ENCODE measurements at regions not wholly inside any gene's neighbourhood (a gene's known extent, or its start where the extent isn't known, plus 50 kb on each side); places are given as distances from the start of the nearest gene placed in this dataset.

DNA sequence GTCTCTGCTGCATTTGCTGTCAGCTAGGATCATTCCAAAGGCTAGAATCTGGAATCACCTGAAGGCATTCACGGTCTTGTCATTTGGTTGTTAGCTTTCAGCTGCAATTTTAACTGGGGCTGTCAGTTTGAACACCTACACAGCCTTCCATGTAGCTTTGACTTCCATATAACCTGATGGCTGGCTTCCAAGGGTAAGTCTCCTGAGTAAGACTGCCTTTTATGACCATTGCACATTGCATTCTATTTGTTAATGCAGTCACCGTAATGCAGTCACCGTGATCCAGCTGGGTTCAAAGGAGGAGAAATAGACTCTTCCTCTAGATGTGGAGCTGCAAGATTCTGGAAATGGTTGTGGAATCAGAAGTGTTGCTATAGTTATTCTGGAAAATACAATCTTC is 1284.2 kb downstream of the ADGRL3 start:
- no peak overlapping the region for H3K4me3 ChIP-seq (ENCODE audit: low read length)
- TF ChIP-seq, protein P1, sequence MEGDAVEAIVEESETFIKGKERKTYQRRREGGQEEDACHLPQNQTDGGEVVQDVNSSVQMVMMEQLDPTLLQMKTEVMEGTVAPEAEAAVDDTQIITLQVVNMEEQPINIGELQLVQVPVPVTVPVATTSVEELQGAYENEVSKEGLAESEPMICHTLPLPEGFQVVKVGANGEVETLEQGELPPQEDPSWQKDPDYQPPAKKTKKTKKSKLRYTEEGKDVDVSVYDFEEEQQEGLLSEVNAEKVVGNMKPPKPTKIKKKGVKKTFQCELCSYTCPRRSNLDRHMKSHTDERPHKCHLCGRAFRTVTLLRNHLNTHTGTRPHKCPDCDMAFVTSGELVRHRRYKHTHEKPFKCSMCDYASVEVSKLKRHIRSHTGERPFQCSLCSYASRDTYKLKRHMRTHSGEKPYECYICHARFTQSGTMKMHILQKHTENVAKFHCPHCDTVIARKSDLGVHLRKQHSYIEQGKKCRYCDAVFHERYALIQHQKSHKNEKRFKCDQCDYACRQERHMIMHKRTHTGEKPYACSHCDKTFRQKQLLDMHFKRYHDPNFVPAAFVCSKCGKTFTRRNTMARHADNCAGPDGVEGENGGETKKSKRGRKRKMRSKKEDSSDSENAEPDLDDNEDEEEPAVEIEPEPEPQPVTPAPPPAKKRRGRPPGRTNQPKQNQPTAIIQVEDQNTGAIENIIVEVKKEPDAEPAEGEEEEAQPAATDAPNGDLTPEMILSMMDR (IDR thresholded peaks at IDR 0.05), result no peak

GRCh38 chr4:62482355-62482754 is 1282.2 kb downstream of the ADGRL3 start:
- peaks cover 4% of the 10 kb centered on the region for H3K9me3 Mint-ChIP-seq
- H3K9me3 ChIP-seq (ENCODE audit: control insufficient read depth in 1 of 2, insufficient read depth in 1 of 2, low read length in 2 of 2), result peaks cover 0 to 4% of the 10 kb centered on the region in 2 experiments
- no peaks in the 10 kb centered on the region for H3K4me1 Mint-ChIP-seq (ENCODE audit: low read depth)
- H3K27me3 Mint-ChIP-seq, result no peaks in the 10 kb centered on the region
- H3K4me3 ChIP-seq (ENCODE audit: low read length), result no peak overlapping the region
- no peak overlapping the region for H3K4me3 Mint-ChIP-seq
- POLR2A ChIA-PET, result no interaction called here
- no peaks in the 10 kb centered on the region for H3K36me3 ChIP-seq (ENCODE audit: insufficient read depth, low read length)
- ATAC-seq (ENCODE audit: poor library complexity) (no peak), DNase-seq (no peak)
- H3K36me3 Mint-ChIP-seq (ENCODE audit: low read depth), result no peaks in the 10 kb centered on the region
- no peaks in the 10 kb centered on the region for H3K27me3 ChIP-seq (ENCODE audit: control insufficient read depth in 1 of 2, insufficient read depth in 2 of 2, low read length in 2 of 2)
- no peaks in the 10 kb centered on the region for H3K4me1 ChIP-seq (ENCODE audit: insufficient read depth, low read length)
- H3K27ac ChIP-seq (ENCODE audit: low read depth in 1 of 2, low read length in 2 of 2), result no peak overlapping the region
- intact Hi-C loops (cut with DNase I, micrococcal nuclease), result no loop called here
- CTCF ChIA-PET, result no interaction called here
- H3K27ac Mint-ChIP-seq, result no peak overlapping the region
- TF ChIP-seq, protein P1 (IDR thresholded peaks at IDR 0.05), result no peak

More for the DNA sequence above, 1284.2 kb downstream of the ADGRL3 start:
- POLR2A ChIA-PET, result no interaction called here
- CTCF ChIA-PET, result no interaction called here
- H3K4me3 Mint-ChIP-seq, result no peak overlapping the region
- no peaks in the 10 kb centered on the region for H3K27me3 Mint-ChIP-seq
- H3K27ac ChIP-seq (ENCODE audit: low read depth in 1 of 2, low read length in 2 of 2), result no peak overlapping the region
- no peak for DNase-seq
- no peaks in the 10 kb centered on the region for H3K36me3 ChIP-seq (ENCODE audit: insufficient read depth, low read length)
- H3K27ac Mint-ChIP-seq, result no peak overlapping the region
- peaks cover 9% of the 10 kb centered on the region for H3K9me3 Mint-ChIP-seq
- H3K4me1 ChIP-seq (ENCODE audit: insufficient read depth, low read length), result no peaks in the 10 kb centered on the region
- H3K27me3 ChIP-seq (ENCODE audit: control insufficient read depth in 1 of 2, insufficient read depth in 2 of 2, low read length in 2 of 2), result no peaks in the 10 kb centered on the region
- intact Hi-C loops (cut with DNase I, micrococcal nuclease), result no loop called here
- H3K4me1 Mint-ChIP-seq (ENCODE audit: low read depth), result no peaks in the 10 kb centered on the region
- H3K9me3 ChIP-seq (ENCODE audit: control insufficient read depth in 1 of 2, insufficient read depth in 1 of 2, low read length in 2 of 2), result peaks cover 0 to 4% of the 10 kb centered on the region in 2 experiments
- no peak for ATAC-seq (ENCODE audit: poor library complexity)
- no peaks in the 10 kb centered on the region for H3K36me3 Mint-ChIP-seq (ENCODE audit: low read depth)

DNA sequence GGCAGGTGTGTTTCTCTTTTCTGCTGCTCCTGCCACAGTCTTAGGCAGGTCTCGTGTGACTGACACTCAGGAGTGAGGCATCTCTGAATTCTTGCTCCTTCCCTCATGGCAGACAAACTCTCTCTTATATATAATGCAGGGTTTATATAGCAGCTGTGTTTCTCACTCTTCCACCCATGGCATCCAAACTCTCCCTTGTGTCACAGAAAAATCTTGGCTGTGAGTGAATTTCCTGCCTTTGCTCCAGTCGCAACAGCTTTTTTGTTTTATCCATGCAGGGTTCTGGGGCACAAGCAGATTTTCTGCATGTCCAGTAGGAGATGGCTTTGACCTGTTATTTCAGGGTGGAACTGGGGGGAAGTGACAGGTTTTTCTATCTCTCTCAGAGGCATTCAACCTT is 1275.5 kb downstream of the ADGRL3 start:
- no peak for ATAC-seq (ENCODE audit: poor library complexity)
- no peaks in the 10 kb centered on the region for H3K4me1 ChIP-seq (ENCODE audit: insufficient read depth, low read length)
- DNase-seq, result no peak
- H3K4me3 ChIP-seq (ENCODE audit: low read length), result no peak overlapping the region
- ChIA-PET POLR2A (no interaction called here), CTCF (no interaction called here)
- intact Hi-C loops (cut with DNase I, micrococcal nuclease), result no loop called here
- TF ChIP-seq, protein P1 (IDR thresholded peaks at IDR 0.05), result no peak
- H3K27ac Mint-ChIP-seq, result no peak overlapping the region
- peaks cover 9% of the 10 kb centered on the region for H3K9me3 Mint-ChIP-seq
- no peak overlapping the region for H3K27ac ChIP-seq (ENCODE audit: low read depth in 1 of 2, low read length in 2 of 2)
- H3K4me3 Mint-ChIP-seq, result no peak overlapping the region
- no peaks in the 10 kb centered on the region for H3K36me3 ChIP-seq (ENCODE audit: insufficient read depth, low read length)
- H3K27me3 ChIP-seq (ENCODE audit: control insufficient read depth in 1 of 2, insufficient read depth in 2 of 2, low read length in 2 of 2), result no peaks in the 10 kb centered on the region
- no peaks in the 10 kb centered on the region for H3K4me1 Mint-ChIP-seq (ENCODE audit: low read depth)
- H3K27me3 Mint-ChIP-seq, result no peaks in the 10 kb centered on the region
- no peaks in the 10 kb centered on the region for H3K9me3 ChIP-seq (ENCODE audit: control insufficient read depth in 1 of 2, insufficient read depth in 1 of 2, low read length in 2 of 2)
- H3K36me3 Mint-ChIP-seq (ENCODE audit: low read depth), result no peaks in the 10 kb centered on the region

Data from CD4-positive, alpha-beta T cell (primary cell).